Stimulated activated CD8-positive, alpha-beta memory T cell treated with anti-CD3 and anti-CD28 coated beads, Interleukin-12 subunit alpha, Interleukin-12 subunit beta, amount 100 ng/mL, for 4 hours (primary cell): ENCODE measurements at regions not wholly inside any gene's neighbourhood (a gene's known extent, or its start where the extent isn't known, plus 50 kb on each side); places are given as distances from the start of the nearest gene placed in this dataset.
"Not testable (repeated sequence)": the region's sequence is repeated elsewhere in the genome, so short reads cannot be mapped to it uniquely, and the experiment has no call there.

Experiments
- DNase-seq: peaks from one replicate; pipeline ENCODE4 v3.0.0-alpha.2; 2020; ENCODE audit warnings: low read depth

DNA sequence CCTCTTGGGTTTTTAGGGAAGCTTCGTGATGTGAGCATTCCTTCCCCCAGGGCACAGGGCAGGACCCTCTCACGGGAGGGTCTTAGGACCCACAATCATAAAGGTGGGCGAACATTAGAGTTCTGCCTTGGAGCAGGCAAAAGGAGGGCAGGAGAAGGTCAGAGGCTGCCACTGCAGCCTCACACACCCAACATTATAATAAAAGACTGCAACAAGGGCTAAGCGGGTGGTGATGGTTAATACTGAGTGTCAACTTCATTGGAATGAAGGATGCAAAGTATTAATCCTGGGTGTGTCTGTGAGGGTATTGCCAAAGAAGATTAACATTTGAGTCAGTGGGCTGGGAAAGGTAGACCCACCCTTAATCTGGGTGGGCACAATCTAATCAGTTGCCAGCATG is 206.6 kb upstream of the C2CD4B start:
- not testable (repeated sequence) for DNase-seq

- DNase-seq: no peak
Observed at GRCh38 chr15:62377736-62378480, 212.8 kb upstream of the C2CD4B start.

DNA sequence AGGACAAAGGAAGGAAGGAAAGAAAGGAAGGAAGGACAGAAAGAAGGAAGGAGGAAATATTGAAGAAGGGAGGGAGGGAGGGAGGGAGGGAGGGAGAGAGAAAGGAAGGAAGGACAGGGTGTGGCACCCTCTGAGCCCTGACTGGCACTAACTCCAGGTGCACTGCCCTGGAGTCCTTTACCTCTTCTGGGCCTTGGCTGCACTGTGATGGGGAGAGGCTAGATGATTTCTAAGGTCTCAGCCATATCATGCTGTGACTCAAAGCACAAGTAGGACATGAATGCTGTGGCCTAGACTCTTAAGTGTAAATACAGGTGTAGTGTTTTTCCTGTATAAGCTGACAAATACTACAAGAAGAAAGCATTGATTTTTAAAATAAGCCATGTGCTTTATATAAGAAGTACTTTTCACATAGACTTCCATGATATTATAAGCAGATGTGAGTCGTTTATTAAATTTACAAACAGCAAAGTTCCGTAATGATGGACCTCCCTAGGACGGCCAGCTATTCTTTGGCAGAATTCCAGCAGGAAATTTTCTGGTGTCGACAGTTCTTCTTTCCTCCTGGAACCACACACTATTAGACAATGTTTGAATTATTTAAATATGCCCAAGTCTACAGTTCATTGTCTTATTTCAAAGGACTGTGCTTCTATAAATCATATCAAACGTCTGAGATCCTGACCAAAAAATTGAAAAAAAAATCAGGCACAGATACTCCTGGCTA is 213.8 kb upstream of the C2CD4B start:
- no peak for DNase-seq

GRCh38 chr15:62380011-62380410 is 214.9 kb upstream of the C2CD4B start:
- no peak for DNase-seq

DNA sequence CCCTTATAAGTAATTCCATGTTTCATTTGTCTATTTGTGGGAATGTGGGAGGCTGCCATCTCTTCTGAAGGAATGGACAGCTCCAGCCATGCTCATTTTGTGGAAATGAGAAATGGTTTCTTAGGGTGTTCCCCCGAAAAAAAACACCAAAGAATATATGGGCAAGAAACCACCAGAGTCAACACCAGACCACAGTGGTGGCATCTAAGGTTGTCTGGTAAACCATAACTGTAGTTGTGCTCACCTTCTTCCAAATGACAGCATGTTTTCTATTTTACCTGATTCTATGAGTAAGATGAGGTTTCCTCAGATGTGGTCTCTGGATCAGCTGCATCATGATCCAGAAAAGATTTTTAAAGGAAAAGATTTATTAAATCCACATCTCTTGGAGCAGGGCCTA is 217.0 kb upstream of the C2CD4B start:
- no peak for DNase-seq

DNA sequence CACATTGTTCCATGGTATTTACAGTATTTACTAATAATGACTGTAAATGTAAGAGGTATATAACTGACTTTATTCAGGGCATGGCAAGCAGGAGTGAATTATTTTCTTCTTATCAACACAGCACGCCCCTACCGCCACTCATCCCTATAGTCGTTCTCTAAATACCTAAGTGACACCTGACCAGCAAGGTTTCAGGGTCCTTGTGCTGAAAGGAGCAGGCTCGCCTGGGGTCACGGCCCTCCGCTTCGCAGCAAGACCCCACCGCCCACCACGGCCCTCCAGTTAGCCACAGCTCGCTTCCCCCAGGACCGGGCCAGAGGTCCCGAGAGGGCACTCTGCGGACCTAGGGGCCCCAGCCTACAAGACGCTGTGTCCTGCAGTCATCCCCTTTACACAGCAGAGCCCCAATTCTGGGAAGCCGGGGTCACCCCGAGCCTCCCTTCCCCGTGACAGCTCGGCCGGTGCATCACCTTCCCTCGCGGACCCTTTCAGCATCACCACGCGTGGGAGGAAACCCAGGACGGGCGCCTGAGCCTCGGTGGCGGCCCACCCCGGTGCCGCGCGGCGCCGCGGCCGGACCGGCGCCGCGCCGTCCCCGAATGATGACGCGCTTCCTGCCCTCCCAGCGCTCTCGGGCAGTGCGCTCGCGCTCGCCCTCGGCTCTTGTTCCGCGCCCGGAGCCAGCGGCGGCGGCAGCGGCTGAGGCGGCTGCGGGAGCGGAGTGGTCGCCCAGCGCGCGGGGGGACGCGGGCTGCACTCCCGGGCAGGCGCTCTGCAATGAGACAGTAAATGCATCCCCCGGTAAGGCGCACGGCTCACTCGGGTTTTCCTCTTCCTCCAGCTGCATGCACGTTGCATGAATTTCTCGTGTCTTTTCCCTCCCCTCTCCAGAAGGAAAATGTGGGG is 225.1 kb upstream of the C2CD4B start, which contains the start of gene TLN2:
TLN2 (plus strand) TSS at position 666 of the 906 bp plus-strand sequence.
- peak; percentile 39 for DNase-seq

DNA sequence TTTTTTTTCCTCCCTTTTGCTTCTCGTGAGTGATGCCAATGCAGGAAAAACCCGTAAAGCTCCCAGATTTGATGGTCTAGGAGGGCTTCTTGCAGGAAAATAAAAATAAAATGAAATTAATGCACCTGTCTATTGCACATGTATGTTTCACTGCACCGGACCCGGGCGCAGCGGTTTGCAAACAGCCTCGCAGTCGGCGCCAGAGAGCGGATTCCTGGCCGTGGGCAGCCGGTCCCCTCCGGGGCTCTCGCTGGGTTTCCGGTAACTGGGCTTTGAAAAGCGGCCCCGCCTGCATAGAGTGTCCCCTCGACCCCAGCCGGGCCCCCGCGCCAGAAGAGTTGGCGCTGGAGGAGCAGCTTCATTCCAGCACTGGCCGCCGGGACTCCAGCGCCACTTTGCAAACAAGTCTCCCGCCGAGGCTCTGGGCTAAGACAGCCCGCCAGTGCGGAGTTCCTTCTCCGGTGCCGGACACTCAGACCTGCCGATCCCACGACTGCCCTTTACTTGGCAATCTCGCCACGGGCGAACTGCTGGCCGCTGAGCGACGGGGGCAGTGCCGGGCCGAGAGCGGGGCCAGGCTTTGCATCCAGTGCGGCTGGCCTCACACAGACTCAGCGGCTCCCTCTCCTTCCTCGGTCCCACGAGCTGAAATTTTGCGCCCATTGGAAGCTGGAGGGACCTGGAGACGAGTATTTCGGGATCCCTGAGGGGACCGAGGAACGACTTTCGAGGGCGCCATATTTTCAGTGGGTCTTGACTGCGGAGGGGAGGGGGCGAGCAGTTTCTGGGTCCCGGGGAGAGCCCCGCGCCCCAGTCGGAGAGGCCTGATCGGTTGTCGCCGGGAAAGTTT is 225.9 kb upstream of the C2CD4B start:
- peak; percentile 0 for DNase-seq

DNA sequence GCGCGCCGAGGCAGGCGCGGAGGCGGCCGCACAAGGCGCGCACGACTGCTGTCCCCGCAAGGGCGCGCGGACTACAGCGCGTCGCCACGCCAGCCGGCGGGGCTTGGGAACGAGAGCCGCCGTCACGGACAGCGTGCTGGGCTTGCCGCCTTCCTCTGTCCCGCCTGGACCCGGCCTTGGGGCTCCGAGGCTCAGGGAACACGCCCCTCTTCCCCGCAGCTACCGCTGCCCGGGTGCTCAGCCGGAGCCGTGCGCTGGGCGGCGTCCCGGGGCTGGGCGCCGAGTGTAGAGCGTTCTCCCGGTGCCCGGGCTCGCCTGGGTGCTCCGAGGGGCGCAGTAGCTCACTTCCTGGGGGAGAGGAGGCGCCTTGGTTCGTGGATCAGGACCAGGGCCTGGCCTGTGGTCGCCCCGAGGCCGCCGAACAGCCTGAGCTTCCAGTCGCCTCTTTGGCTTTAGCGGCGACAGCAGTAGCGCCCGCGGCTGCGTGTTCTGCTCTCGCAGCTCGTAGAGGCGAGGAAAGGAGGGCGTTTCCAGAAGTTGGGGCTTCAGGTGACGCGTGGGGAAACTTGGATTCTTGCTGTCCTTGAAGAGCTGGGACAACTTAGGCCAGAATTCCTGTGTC is 226.7 kb upstream of the C2CD4B start:
- DNase-seq: no peak

GRCh38 chr15:62392376-62392775 is 227.3 kb upstream of the C2CD4B start:
- no peak for DNase-seq

GRCh38 chr15:62393196-62393595 is 228.1 kb upstream of the C2CD4B start:
- no peak for DNase-seq

GRCh38 chr15:62394079-62394478 is 229.0 kb upstream of the C2CD4B start:
- DNase-seq: no peak

- DNase-seq: no peak
Observed at GRCh38 chr15:62400778-62401177, 235.7 kb upstream of the C2CD4B start.

GRCh38 chr15:62402687-62403086 is 237.6 kb upstream of the C2CD4B start:
- no peak for DNase-seq

DNA sequence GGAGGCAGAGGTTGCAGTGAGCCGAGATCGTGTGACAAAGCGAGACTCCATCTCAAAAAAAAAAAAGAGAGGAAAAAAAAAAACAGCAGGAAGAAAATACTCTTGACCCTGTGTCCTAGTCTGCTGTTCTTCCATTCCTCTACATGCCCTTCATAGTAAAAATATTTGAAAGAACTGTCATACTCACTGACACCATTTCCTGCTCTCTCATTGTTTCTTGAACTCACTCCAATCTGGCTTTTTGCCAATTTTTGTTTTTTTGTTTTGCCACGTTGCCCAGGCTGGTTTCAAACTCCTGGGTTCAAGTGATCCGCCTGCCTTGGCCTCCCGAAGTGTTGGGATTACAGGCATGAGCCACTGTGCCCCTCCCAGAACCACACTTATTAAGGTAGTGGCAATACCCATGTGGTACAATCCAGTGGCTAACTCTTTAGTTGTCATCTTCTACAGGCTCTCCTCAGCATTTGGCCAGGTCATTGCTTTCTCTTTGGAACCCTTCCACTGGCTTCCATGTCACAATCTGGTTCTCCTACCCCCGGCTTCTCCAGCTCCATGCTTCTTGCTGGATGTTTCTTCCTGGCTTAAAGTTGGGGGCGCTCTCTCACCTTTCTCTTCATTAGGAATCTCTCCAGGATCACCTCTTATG is 238.2 kb upstream of the C2CD4B start:
- DNase-seq: no peak

GRCh38 chr15:62404194-62404985 is 239.3 kb upstream of the C2CD4B start:
- no peak for DNase-seq

DNA sequence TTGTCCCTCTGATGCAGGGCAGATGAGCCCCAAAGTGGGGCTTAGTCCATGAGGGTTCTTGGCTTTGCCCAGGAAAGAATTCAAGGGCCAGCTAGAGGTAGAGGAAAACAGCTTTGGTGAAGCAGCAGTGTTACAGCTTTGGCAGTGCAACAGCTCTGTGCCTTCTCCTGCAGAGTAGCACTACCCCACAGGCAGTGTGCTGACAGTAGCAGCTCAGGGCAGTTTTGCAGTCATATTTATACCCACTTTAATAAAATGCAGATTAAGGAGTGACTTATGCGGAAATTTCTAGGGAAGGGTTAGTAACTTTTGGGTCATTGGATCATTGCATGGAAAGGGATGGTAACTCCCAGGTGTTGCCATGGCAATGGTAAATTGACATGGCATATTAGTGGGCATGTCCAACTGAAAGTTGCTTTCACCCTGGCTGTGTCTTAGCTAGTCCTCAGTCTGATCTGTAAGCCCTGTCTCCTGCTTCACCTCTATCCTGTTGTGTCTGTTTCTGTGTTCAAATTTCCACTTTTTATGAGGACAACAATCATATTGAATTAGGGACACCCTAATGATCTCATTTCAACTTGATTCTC is 241.3 kb upstream of the C2CD4B start:
- no peak for DNase-seq

DNA sequence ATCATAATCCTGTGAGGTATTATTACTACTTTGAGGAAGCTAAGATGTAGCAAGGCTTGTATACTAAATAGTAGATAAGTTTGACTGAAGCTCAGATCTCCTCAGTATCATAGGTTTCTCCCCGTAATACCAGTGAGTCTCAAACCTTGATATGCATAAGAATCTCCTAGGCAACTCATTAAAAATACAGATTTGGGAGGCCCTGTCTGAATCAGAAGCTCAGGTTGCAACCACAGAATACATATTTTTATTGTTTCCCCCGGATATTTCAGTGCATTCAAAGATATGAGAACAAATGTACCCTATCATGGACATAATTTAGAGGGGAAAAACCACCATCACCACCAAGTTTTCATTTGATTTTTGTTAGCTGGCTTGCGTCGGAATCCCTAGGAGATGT is 242.1 kb upstream of the C2CD4B start:
- DNase-seq: no peak

GRCh38 chr15:62407962-62408361 is 242.9 kb upstream of the C2CD4B start:
- DNase-seq: no peak

DNA sequence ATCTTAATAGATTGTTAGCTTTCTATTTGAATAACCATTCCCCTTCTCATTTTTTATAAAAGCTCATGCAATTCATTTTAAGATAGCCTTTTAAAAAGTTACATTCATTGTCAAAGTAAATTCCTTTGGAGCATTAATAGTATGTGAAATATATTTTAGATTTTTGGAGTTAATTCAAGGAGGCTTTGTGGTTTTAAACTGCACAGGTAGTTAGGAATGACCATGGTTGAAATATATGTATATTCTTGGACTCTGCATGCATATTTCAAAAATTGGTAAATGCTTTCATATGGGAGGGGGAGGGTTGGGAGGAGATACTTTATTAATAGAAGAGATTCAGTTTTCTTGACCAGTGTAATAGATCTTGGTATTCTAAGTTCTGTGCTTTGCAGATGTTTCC is 244.4 kb upstream of the C2CD4B start:
- no peak for DNase-seq
